GM12874 (cell line): ENCODE measurements at regions not wholly inside any gene's neighbourhood (a gene's known extent, or its start where the extent isn't known, plus 50 kb on each side); places are given as distances from the start of the nearest gene placed in this dataset.

Experiments used
- TF ChIP-seq, protein P1 (sequence below): IDR thresholded peaks from 2 replicates; pipeline ENCODE4 v1.5.1; 2011; ENCODE audit warnings: low read depth, mild to moderate bottlenecking, control low read depth, low read length, moderate library complexity; ENCODE audit not compliant: insufficient read depth

GRCh38 chr10:4190876-4191275 lies 405.9 kb upstream of the KLF6 start:
- TF ChIP-seq, protein P1, sequence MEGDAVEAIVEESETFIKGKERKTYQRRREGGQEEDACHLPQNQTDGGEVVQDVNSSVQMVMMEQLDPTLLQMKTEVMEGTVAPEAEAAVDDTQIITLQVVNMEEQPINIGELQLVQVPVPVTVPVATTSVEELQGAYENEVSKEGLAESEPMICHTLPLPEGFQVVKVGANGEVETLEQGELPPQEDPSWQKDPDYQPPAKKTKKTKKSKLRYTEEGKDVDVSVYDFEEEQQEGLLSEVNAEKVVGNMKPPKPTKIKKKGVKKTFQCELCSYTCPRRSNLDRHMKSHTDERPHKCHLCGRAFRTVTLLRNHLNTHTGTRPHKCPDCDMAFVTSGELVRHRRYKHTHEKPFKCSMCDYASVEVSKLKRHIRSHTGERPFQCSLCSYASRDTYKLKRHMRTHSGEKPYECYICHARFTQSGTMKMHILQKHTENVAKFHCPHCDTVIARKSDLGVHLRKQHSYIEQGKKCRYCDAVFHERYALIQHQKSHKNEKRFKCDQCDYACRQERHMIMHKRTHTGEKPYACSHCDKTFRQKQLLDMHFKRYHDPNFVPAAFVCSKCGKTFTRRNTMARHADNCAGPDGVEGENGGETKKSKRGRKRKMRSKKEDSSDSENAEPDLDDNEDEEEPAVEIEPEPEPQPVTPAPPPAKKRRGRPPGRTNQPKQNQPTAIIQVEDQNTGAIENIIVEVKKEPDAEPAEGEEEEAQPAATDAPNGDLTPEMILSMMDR: no peak

- TF ChIP-seq, protein P1: no peak
Measured at GRCh38 chr10:4189281-4189680, 404.3 kb upstream of the KLF6 start.

DNA sequence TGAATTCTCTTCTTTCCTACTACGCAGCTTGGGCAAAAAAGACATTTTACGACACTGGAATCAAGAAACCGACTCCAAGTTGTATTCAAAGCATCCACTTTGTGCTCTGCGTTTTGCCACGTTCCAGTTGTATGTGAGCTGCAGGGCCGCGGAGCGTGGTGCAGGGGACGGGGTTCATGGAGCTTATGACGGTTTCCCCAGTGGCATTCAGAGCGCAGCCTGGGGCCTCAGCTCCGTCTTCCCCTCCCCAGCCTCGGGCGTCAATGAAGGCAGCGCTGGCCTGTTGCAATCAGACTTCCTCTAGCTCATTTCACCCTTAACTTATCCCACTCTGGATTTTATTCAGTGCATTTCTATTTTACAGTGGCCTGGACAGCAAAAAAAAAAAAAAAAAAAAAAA lies 403.4 kb upstream of the KLF6 start:
- TF ChIP-seq, protein P1: no peak

GRCh38 chr10:4186849-4187540 lies 402.0 kb upstream of the KLF6 start:
- TF ChIP-seq, protein P1: no peak

- TF ChIP-seq, protein P1: no peak
Measured at GRCh38 chr10:4183761-4184261, 398.8 kb upstream of the KLF6 start.

DNA sequence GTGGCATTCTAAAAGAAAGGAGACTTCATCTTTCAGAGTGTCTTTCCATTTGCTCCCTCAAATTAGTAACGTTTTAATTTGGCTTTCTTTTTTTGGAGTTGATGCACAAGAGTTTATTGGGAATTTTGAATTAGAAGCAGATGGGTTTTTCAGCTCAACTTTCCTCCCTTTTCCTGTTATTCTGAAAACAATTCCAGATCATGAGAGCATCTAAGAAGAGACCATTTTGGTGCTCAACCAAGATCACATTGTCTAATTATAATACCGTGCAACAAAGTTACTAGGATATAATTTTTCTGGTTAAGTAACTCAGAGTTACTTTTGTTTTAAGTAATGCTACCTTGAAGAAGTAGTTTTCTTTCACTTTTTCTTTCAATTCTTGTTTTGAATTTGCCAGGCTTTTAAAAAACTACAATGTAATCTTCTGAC lies 396.6 kb upstream of the KLF6 start:
- TF ChIP-seq, protein P1: no peak

DNA sequence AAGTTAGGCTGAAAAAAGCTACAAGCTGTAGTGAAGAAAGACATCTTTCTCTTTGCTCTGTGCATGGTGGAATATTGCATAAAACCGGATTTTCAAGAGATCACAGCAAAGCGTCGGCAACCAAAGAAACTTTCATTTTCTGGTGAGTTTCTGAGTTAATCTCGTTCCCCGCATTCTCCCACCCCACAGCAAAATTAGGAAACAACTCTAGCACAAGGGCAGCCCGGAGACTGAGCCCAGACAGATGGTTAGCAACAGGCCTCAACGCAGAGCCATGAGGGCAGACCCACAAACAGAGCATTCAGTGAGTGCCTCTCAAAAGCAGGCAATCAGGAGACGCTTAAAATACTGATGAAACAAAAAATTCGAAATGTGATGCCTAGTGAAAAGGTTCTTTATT lies 396.1 kb upstream of the KLF6 start:
- TF ChIP-seq, protein P1: no peak

GRCh38 chr10:4177791-4178190 lies 392.8 kb upstream of the KLF6 start:
- TF ChIP-seq, protein P1: no peak
